AG10803 (cell line): ENCODE measurements at regions not wholly inside any gene's neighbourhood (a gene's known extent, or its start where the extent isn't known, plus 50 kb on each side); places are given as distances from the start of the nearest gene placed in this dataset.

ENCODE experiments used
- DNase-seq: peaks from one replicate; pipeline ENCODE4 v3.0.0; 2010; ENCODE audit warnings: low read depth
- H3K4me3 ChIP-seq: 2 replicates; pipeline ENCODE4 v1.5.1; 2011; ENCODE audit warnings: mild to moderate bottlenecking, low read length, control low read depth
- CTCF ChIP-seq: conservative IDR thresholded peaks from 2 replicates; pipeline ENCODE4 v1.5.1; 2011; ENCODE audit warnings: mild to moderate bottlenecking, low read length, control low read depth, inconsistent platforms

- no peak for DNase-seq
- no peak for TF ChIP-seq CTCF
- no peak overlapping the region for H3K4me3 ChIP-seq
Observed at GRCh38 chr2:7444626-7445025, 527.4 kb downstream of the RNF144A start.

- no peak for TF ChIP-seq CTCF
- no peak overlapping the region for H3K4me3 ChIP-seq
- no peak for DNase-seq
Observed at GRCh38 chr2:7448578-7449264, 531.5 kb downstream of the RNF144A start.

GRCh38 chr2:7449298-7449697 is 532.1 kb downstream of the RNF144A start:
- no peak overlapping the region for H3K4me3 ChIP-seq
- DNase-seq = no peak
- TF ChIP-seq CTCF = no peak

- no peak overlapping the region for H3K4me3 ChIP-seq
- no peak for DNase-seq
- TF ChIP-seq CTCF = no peak
Observed at GRCh38 chr2:7450188-7450832, 533.1 kb downstream of the RNF144A start.

GRCh38 chr2:7450833-7451190 is 533.6 kb downstream of the RNF144A start:
- no peak for TF ChIP-seq CTCF
- no peak for DNase-seq
- no peak overlapping the region for H3K4me3 ChIP-seq

- TF ChIP-seq CTCF = no peak
- H3K4me3 ChIP-seq = no peak overlapping the region
- no peak for DNase-seq
Observed at GRCh38 chr2:7452110-7452876, 535.1 kb downstream of the RNF144A start.
